ENCODE measurements at regions not wholly inside any gene's neighbourhood (a gene's known extent, or its start where the extent isn't known, plus 50 kb on each side); places are given as distances from the start of the nearest gene placed in this dataset.
"Not testable (repeated sequence)": the region's sequence is repeated elsewhere in the genome, so short reads cannot be mapped to it uniquely, and the experiment has no call there.

DNA sequence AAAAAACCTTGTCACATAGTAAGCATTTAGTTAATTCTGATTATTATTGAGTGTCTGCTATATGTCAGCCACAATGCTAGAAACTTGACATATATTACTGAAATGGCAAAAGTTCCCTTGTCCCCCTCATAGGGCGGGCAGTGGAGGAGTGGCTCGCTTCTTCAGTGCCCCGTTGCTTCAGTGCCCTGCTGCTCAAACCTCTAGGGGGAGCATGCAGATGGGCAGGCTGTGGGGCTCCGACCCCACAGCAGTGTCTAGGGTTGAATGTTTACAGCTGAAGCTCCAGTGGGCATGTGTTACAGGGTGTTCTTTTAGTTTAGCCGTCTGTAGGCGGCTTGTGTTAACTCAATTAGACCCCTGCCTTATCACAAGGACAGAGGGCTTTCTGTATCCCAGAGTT is 86.5 kb upstream of the GPC3 start:
- not testable (repeated sequence) for TF ChIP-seq ZNF324 (tag by site-specific recombination; IDR thresholded peaks at IDR 0.05)
- TF ChIP-seq, protein P1, sequence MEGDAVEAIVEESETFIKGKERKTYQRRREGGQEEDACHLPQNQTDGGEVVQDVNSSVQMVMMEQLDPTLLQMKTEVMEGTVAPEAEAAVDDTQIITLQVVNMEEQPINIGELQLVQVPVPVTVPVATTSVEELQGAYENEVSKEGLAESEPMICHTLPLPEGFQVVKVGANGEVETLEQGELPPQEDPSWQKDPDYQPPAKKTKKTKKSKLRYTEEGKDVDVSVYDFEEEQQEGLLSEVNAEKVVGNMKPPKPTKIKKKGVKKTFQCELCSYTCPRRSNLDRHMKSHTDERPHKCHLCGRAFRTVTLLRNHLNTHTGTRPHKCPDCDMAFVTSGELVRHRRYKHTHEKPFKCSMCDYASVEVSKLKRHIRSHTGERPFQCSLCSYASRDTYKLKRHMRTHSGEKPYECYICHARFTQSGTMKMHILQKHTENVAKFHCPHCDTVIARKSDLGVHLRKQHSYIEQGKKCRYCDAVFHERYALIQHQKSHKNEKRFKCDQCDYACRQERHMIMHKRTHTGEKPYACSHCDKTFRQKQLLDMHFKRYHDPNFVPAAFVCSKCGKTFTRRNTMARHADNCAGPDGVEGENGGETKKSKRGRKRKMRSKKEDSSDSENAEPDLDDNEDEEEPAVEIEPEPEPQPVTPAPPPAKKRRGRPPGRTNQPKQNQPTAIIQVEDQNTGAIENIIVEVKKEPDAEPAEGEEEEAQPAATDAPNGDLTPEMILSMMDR (tag by site-specific recombination; IDR thresholded peaks at IDR 0.05) = not testable (repeated sequence)
- TF ChIP-seq, protein P2, sequence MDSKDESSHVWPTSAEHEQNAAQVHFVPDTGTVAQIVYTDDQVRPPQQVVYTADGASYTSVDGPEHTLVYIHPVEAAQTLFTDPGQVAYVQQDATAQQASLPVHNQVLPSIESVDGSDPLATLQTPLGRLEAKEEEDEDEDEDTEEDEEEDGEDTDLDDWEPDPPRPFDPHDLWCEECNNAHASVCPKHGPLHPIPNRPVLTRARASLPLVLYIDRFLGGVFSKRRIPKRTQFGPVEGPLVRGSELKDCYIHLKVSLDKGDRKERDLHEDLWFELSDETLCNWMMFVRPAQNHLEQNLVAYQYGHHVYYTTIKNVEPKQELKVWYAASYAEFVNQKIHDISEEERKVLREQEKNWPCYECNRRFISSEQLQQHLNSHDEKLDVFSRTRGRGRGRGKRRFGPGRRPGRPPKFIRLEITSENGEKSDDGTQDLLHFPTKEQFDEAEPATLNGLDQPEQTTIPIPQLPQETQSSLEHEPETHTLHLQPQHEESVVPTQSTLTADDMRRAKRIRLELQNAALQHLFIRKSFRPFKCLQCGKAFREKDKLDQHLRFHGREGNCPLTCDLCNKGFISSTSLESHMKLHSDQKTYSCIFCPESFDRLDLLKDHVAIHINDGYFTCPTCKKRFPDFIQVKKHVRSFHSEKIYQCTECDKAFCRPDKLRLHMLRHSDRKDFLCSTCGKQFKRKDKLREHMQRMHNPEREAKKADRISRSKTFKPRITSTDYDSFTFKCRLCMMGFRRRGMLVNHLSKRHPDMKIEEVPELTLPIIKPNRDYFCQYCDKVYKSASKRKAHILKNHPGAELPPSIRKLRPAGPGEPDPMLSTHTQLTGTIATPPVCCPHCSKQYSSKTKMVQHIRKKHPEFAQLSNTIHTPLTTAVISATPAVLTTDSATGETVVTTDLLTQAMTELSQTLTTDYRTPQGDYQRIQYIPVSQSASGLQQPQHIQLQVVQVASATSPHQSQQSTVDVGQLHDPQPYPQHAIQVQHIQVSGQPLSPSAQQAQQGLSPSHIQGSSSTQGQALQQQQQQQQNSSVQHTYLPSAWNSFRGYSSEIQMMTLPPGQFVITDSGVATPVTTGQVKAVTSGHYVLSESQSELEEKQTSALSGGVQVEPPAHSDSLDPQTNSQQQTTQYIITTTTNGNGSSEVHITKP (tag by site-specific recombination; IDR thresholded peaks at IDR 0.05) = not testable (repeated sequence)

All from HEK293 (cell line).